Epithelial cell of esophagus (primary cell): ENCODE measurements at regions not wholly inside any gene's neighbourhood (a gene's known extent, or its start where the extent isn't known, plus 50 kb on each side); places are given as distances from the start of the nearest gene placed in this dataset.

ENCODE experiments used
- DNase-seq: peaks from one replicate; pipeline ENCODE4 v3.0.0; 2010; ENCODE audit warnings: low read depth
- H3K4me3 ChIP-seq: 2 replicates; pipeline ENCODE4 v1.5.1; 2011; ENCODE audit warnings: mild to moderate bottlenecking, low read length, control low read depth
- TF ChIP-seq, protein P1 (sequence below): IDR thresholded peaks from 2 replicates; pipeline ENCODE4 v1.5.1; 2011; ENCODE audit warnings: low read depth, mild to moderate bottlenecking, low read length, control low read depth, inconsistent platforms; ENCODE audit not compliant: insufficient read depth; ENCODE audit errors: missing control alignments

DNA sequence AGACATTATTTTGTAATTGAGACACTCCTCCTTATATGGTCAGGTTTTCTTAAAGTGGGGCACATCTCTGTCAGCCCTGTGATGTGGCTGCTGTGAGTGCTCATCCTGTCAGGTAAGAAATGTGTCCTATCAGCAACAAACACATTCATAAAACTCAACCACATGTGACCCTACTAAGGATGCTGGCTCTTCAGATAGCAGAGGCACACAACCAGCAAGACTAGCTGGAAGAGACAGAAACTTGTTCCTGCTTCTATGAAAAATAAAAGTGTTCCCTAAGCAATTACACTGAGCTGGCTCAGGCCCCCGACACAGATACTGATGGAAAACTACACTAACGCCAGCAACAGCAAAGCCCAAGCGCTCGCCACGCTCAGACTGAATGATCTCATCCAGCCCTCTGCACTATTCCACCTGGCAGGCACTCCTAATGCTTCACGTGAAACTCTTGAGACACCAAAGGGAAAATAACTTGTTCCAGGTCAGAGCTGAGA, 49.8 kb upstream of the CYP2D6 start:
- H3K4me3 ChIP-seq: no peak overlapping the region
- TF ChIP-seq, protein P1, sequence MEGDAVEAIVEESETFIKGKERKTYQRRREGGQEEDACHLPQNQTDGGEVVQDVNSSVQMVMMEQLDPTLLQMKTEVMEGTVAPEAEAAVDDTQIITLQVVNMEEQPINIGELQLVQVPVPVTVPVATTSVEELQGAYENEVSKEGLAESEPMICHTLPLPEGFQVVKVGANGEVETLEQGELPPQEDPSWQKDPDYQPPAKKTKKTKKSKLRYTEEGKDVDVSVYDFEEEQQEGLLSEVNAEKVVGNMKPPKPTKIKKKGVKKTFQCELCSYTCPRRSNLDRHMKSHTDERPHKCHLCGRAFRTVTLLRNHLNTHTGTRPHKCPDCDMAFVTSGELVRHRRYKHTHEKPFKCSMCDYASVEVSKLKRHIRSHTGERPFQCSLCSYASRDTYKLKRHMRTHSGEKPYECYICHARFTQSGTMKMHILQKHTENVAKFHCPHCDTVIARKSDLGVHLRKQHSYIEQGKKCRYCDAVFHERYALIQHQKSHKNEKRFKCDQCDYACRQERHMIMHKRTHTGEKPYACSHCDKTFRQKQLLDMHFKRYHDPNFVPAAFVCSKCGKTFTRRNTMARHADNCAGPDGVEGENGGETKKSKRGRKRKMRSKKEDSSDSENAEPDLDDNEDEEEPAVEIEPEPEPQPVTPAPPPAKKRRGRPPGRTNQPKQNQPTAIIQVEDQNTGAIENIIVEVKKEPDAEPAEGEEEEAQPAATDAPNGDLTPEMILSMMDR: no peak
- DNase-seq: peak; percentile 19
